OCI-LY7 (cell line): ENCODE measurements at regions not wholly inside any gene's neighbourhood (a gene's known extent, or its start where the extent isn't known, plus 50 kb on each side); places are given as distances from the start of the nearest gene placed in this dataset.

Experiments
- BruUV-seq: library from RNA; stranded (reverse); fragments of 400-500 nt; replicated peaks from 2 replicates; lab custom pipeline; 2021; lab: Mats Ljungman, UMichigan
- CTCF ChIA-PET: fragments of 300-600 bp; sonication (Branson Sonifier 250); formaldehyde crosslinking; loops from one replicate; lab custom pipeline; 2022; ENCODE audit warnings: antibody characterized with exemption; ENCODE audit not compliant: unreplicated experiment; lab: Charles Lee
- POLR2A ChIA-PET: fragments of 300-600 bp; sonication (Branson Sonifier 250); formaldehyde crosslinking; loops from one replicate; lab custom pipeline; 2022; ENCODE audit warnings: antibody characterized with exemption; lab: Charles Lee
- DNase-seq: peaks from one replicate; pipeline ENCODE4 v3.0.0-alpha.2; 2015; ENCODE audit warnings: low spot score
- H2AFZ ChIP-seq: fragments of 200-600 bp; sonication (generic), shearing (Covaris generic); 2 replicates; pipeline ENCODE4 v1.6.1; 2014; ENCODE audit warnings: mild to moderate bottlenecking, antibody characterized with exemption, low read length, moderate library complexity
- H3K27ac ChIP-seq: fragments of 200-600 bp; sonication (generic); 2 replicates; pipeline ENCODE4 v1.5.1; 2014; ENCODE audit warnings: mixed run types, low read depth, mild to moderate bottlenecking, moderate library complexity, low read length, inconsistent platforms; ENCODE audit not compliant: poor library complexity, severe bottlenecking
- H3K36me3 ChIP-seq: fragments of 200-600 bp; sonication (generic); 2 replicates; pipeline ENCODE4 v1.6.1; 2014; ENCODE audit warnings: mild to moderate bottlenecking, antibody characterized with exemption, low read length, moderate library complexity, mixed read lengths; ENCODE audit not compliant: insufficient read depth
- H3K4me1 ChIP-seq: fragments of 200-600 bp; sonication (generic); 2 replicates; pipeline ENCODE4 v1.5.1; 2014; ENCODE audit warnings: mild to moderate bottlenecking, low read length; ENCODE audit not compliant: insufficient read depth, poor library complexity, severe bottlenecking
- H3K4me2 ChIP-seq: fragments of 200-600 bp; sonication (generic); 2 replicates; pipeline ENCODE4 v1.6.1; 2014; ENCODE audit warnings: mild to moderate bottlenecking, low read length
- H3K4me3 ChIP-seq: fragments of 200-600 bp; sonication (generic); 2 replicates; pipeline ENCODE4 v1.5.1; 2014; ENCODE audit warnings: mild to moderate bottlenecking, low read depth, low read length; ENCODE audit not compliant: poor library complexity, severe bottlenecking
- H3K79me2 ChIP-seq: fragments of 200-600 bp; sonication (generic); 2 replicates; pipeline ENCODE4 v1.6.1; 2016; ENCODE audit warnings: low read depth, mild to moderate bottlenecking, low read length, moderate library complexity, mixed read lengths; ENCODE audit not compliant: insufficient read depth
- H3K9me2 ChIP-seq: fragments of 200-600 bp; sonication (generic); 2 replicates; pipeline ENCODE4 v1.6.1; 2016; ENCODE audit warnings: mild to moderate bottlenecking, low read length, mixed read lengths; ENCODE audit not compliant: insufficient read depth
- H3K9me3 ChIP-seq: fragments of 200-600 bp; sonication (generic); 2 replicates; pipeline ENCODE4 v1.6.1; 2014; ENCODE audit warnings: mild to moderate bottlenecking, mixed run types, low read length, mixed read lengths
- H4K20me1 ChIP-seq: fragments of 200-600 bp; sonication (generic); 2 replicates; pipeline ENCODE4 v1.6.1; 2014; ENCODE audit warnings: mild to moderate bottlenecking, antibody characterized with exemption, low read length, moderate library complexity, mixed read lengths; ENCODE audit not compliant: insufficient read depth
- EZH2phosphoT487 ChIP-seq: fragments of 200-600 bp; sonication (generic); IDR thresholded peaks from 2 replicates; pipeline ENCODE4 v1.6.1; 2018; ENCODE audit warnings: low read depth, borderline replicate concordance, mild to moderate bottlenecking, mixed run types, antibody characterized with exemption, low read length, moderate library complexity, mixed read lengths
- intact Hi-C: fragments of 100-400 bp; cut with micrococcal nuclease; formaldehyde crosslinking; loops from one replicate; pipeline ENCODE4 v1.10.0; 2022; ENCODE audit not compliant: unreplicated experiment
- TF ChIP-seq, protein P1 (sequence below): fragments of 200-600 bp; sonication (generic); conservative IDR thresholded peaks from 2 replicates; pipeline ENCODE4 v1.5.1; 2014; ENCODE audit warnings: mild to moderate bottlenecking, antibody characterized with exemption, low read length, moderate library complexity, mixed read lengths

GRCh38 chr1:5164158-5164557 is 509.7 kb downstream of the AJAP1 start:
- POLR2A ChIA-PET: no interaction called here

DNA sequence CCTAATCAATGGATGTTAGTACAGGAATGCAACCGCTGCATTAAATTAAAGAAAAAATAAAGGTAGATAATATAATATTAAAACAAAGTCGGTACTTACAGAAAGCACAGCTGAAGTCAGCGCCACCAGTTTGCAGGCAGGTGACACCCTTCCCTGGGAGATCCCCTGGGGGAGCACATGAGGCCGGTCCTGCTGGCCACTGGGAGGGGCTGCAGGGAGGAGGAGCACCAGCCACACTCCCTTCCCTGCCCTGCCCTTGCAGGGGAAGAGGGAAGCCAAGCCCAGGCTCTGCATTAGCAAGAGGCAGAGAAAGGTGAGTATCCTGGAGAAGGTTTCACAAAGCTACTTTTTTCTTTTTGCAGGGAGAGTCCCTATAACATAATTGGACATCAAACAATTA is 507.0 kb downstream of the AJAP1 start:
- Histone ChIP-seq H3K36me3 (no peaks in the 10 kb centered on the region), H3K4me2 (no peak overlapping the region), H2AFZ (no peak overlapping the region), H3K9me2 (no peaks in the 10 kb centered on the region), H3K4me3 (no peak overlapping the region), H3K4me1 (peaks cover 8% of the 10 kb centered on the region), H4K20me1 (no peaks in the 10 kb centered on the region), H3K79me2 (no peaks in the 10 kb centered on the region), H3K27ac (no peak overlapping the region), H3K9me3 (no peaks in the 10 kb centered on the region)
- BruUV-seq: no TSS peak
- intact Hi-C loops: no loop called here
- CTCF ChIA-PET: no interaction called here
- TF ChIP-seq, protein P1, sequence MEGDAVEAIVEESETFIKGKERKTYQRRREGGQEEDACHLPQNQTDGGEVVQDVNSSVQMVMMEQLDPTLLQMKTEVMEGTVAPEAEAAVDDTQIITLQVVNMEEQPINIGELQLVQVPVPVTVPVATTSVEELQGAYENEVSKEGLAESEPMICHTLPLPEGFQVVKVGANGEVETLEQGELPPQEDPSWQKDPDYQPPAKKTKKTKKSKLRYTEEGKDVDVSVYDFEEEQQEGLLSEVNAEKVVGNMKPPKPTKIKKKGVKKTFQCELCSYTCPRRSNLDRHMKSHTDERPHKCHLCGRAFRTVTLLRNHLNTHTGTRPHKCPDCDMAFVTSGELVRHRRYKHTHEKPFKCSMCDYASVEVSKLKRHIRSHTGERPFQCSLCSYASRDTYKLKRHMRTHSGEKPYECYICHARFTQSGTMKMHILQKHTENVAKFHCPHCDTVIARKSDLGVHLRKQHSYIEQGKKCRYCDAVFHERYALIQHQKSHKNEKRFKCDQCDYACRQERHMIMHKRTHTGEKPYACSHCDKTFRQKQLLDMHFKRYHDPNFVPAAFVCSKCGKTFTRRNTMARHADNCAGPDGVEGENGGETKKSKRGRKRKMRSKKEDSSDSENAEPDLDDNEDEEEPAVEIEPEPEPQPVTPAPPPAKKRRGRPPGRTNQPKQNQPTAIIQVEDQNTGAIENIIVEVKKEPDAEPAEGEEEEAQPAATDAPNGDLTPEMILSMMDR: no peak
- TF ChIP-seq EZH2phosphoT487: no peak
- POLR2A ChIA-PET: no interaction called here
- peak; percentile 12 for DNase-seq

More at GRCh38 chr1:5164158-5164557, 509.7 kb downstream of the AJAP1 start:
- Histone ChIP-seq H3K27ac (no peak overlapping the region), H3K9me2 (no peaks in the 10 kb centered on the region), H3K9me3 (no peaks in the 10 kb centered on the region), H3K4me1 (peaks cover 4% of the 10 kb centered on the region), H3K79me2 (no peaks in the 10 kb centered on the region), H2AFZ (no peak overlapping the region), H3K36me3 (no peaks in the 10 kb centered on the region), H3K4me2 (no peak overlapping the region), H4K20me1 (no peaks in the 10 kb centered on the region), H3K4me3 (no peak overlapping the region)
- intact Hi-C loops: no loop called here
- TF ChIP-seq, protein P1: no peak
- no peak for TF ChIP-seq EZH2phosphoT487
- no peak for DNase-seq
- CTCF ChIA-PET: no interaction called here
- no TSS peak for BruUV-seq

DNA sequence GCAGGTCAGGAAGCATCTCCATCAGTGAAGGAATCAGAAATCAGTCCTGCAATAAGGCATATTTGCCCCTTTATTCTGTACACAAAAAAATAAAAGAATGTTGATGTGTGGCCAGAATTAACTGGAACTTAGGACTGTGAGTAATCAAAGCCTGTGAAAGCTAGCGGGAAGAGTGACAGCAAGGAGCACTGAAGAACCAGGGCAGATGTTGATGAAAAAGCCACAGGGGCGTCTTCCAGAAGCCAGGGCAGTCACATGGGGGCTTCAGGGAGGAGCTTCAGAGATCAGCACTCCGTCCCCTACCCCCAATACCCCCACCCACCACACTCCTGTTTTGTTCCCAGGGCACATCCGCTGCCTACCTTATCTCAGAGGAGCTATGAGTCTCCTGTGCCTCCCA is 502.8 kb downstream of the AJAP1 start:
- Histone ChIP-seq H3K79me2 (no peaks in the 10 kb centered on the region), H3K4me3 (no peak overlapping the region), H3K36me3 (no peaks in the 10 kb centered on the region), H3K9me2 (no peaks in the 10 kb centered on the region), H3K27ac (no peak overlapping the region), H3K9me3 (no peaks in the 10 kb centered on the region), H2AFZ (no peak overlapping the region), H3K4me2 (no peak overlapping the region), H4K20me1 (no peaks in the 10 kb centered on the region), H3K4me1 (peaks cover 5% of the 10 kb centered on the region)
- intact Hi-C loops: no loop called here
- ChIA-PET POLR2A (no interaction called here), CTCF (no interaction called here)
- no peak for TF ChIP-seq EZH2phosphoT487
- TF ChIP-seq, protein P1: no peak
- DNase-seq: no peak
- BruUV-seq: no TSS peak
